Kidney (tissue), 13 donors: ENCODE measurements at regions not wholly inside any gene's neighbourhood (a gene's known extent, or its start where the extent isn't known, plus 50 kb on each side); places are given as distances from the start of the nearest gene placed in this dataset.
"Not testable (repeated sequence)": the region's sequence is repeated elsewhere in the genome, so short reads cannot be mapped to it uniquely, and the experiment has no call there.

Experiments used
- DNase-seq, 5 donors: peaks; one replicate each; pipeline ENCODE4 v3.0.0-alpha.2; 2013 to 2020
- FAIRE-seq: peaks from 2 replicates; lab custom pipeline; 2012; peaks lifted over from hg19 to GRCh38; lab: Jason Lieb, UNC
- H3K27ac ChIP-seq, 2 donors: one replicate each; pipeline ENCODE4 v1.7.0; 2013; ENCODE audit warnings: low read depth in 2 of 2, low read length in 2 of 2, inconsistent platforms in 1 of 2
- H3K27me3 ChIP-seq: one replicate; pipeline ENCODE4 v1.7.1; 2013; ENCODE audit warnings: low read length, inconsistent platforms; ENCODE audit not compliant: control insufficient read depth, insufficient read depth
- H3K36me3 ChIP-seq, 3 donors: one replicate each; pipeline versions ENCODE4 v1.7.0 to v1.7.1; 2013; ENCODE audit warnings: low read length in 3 of 3, control low read depth in 1 of 3, inconsistent platforms in 1 of 3; ENCODE audit not compliant: insufficient read depth in 3 of 3, control insufficient read depth in 2 of 3
- H3K4me1 ChIP-seq, 3 donors: one replicate each; pipeline versions ENCODE4 v1.7.0 to v1.7.1; 2013; ENCODE audit warnings: low read length in 3 of 3, inconsistent platforms in 1 of 3, low read depth in 1 of 3; ENCODE audit not compliant: control insufficient read depth in 2 of 3, insufficient read depth in 2 of 3
- H3K4me3 ChIP-seq, 3 donors: one replicate each; pipeline versions ENCODE4 v1.7.0 to v1.8.1; 2013; ENCODE audit warnings: low read length in 3 of 3, control low read depth in 1 of 3, inconsistent platforms in 1 of 3
- H3K9ac ChIP-seq, 3 donors: one replicate each; pipeline versions ENCODE4 v1.7.0 to v1.7.1; 2013; ENCODE audit warnings: low read length in 3 of 3, control low read depth in 1 of 3, inconsistent platforms in 1 of 3
- H3K9me3 ChIP-seq, 3 donors: one replicate each; pipeline versions ENCODE4 v1.7.0 to v1.7.1; 2013; ENCODE audit warnings: low read length in 3 of 3, control low read depth in 1 of 3, inconsistent platforms in 1 of 3; ENCODE audit not compliant: control insufficient read depth in 2 of 3, insufficient read depth in 1 of 3
- intact Hi-C: fragments of 100-400 bp; cut with DNase I; formaldehyde crosslinking; loops from one replicate; pipeline ENCODE4 v1.11.1; 2022
- TF ChIP-seq, protein P1 (sequence below): IDR thresholded peaks from 3 replicates; pipeline ENCODE4 v1.5.1; 2012; ENCODE audit warnings: mild to moderate bottlenecking, moderate library complexity, borderline replicate concordance; ENCODE audit not compliant: insufficient read depth; ENCODE audit errors: extremely low read depth
- donor health status: control.
- donor health status: control.
- donor health status: control.
- donor health status: control.
- donor health status: control.
- donor health status: DM: yes; HTN: yes; CAD: no.
- donor health status: Normal renal cell carcinoma (clear cell type).

DNA sequence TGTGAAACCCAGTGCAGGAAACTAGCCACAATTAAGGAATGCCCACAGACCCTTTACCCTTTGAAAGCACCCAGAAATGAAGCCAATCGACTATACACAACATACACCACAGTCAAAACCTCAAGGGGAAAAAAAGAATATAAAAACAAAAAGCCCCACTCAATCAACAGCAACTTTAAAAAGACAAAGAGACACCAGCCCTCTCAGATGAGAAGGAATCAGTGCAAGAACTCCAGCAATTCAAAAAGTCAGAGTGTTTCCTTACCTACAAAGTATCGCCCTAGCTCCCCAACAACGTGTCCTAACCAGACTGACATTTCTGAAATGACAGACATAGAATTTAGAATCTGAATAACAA is 147.7 kb downstream of the CHD1L start:
- Histone ChIP-seq H3K27ac (no peak overlapping the region), H3K27me3 (no peaks in the 10 kb centered on the region), H3K36me3 (no peaks in the 10 kb centered on the region), H3K4me1 (no peaks in the 10 kb centered on the region), H3K9ac (no peak overlapping the region), H3K4me3 (no peak overlapping the region), H3K9me3 (peaks cover 0 to 2% (median 0%) of the 10 kb centered on the region in 3 donors)
- TF ChIP-seq, protein P1, sequence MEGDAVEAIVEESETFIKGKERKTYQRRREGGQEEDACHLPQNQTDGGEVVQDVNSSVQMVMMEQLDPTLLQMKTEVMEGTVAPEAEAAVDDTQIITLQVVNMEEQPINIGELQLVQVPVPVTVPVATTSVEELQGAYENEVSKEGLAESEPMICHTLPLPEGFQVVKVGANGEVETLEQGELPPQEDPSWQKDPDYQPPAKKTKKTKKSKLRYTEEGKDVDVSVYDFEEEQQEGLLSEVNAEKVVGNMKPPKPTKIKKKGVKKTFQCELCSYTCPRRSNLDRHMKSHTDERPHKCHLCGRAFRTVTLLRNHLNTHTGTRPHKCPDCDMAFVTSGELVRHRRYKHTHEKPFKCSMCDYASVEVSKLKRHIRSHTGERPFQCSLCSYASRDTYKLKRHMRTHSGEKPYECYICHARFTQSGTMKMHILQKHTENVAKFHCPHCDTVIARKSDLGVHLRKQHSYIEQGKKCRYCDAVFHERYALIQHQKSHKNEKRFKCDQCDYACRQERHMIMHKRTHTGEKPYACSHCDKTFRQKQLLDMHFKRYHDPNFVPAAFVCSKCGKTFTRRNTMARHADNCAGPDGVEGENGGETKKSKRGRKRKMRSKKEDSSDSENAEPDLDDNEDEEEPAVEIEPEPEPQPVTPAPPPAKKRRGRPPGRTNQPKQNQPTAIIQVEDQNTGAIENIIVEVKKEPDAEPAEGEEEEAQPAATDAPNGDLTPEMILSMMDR: no peak
- no peak for FAIRE-seq
- intact Hi-C loops: no loop called here
- DNase-seq: no peak

DNA sequence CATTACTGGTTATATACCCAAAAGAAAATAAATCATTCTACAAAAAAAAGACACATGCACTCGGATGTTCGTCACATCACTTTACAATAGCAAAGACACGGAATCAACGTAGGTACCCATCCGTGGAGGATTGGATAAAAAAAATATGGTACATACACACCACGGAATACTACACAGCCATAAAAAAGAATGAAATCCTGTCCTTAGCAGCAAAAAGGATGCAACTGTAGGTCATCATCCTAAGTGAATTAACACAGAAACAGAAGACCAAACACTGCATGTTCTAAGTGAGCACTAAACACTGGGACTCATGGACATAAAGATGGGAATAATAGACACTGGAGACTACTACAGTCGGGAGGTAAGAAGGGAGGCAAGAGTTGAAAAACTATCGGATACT is 148.6 kb downstream of the CHD1L start:
- TF ChIP-seq, protein P1: no peak
- H3K4me3 ChIP-seq: no peak overlapping the region
- no peaks in the 10 kb centered on the region for H3K36me3 ChIP-seq
- H3K27me3 ChIP-seq: no peaks in the 10 kb centered on the region
- intact Hi-C loops: no loop called here
- no peaks in the 10 kb centered on the region for H3K4me1 ChIP-seq
- H3K27ac ChIP-seq: no peak overlapping the region
- DNase-seq (no peak), FAIRE-seq (no peak)
- peaks cover 0 to 2% (median 0%) of the 10 kb centered on the region in 3 donors for H3K9me3 ChIP-seq
- H3K9ac ChIP-seq: no peak overlapping the region

DNA sequence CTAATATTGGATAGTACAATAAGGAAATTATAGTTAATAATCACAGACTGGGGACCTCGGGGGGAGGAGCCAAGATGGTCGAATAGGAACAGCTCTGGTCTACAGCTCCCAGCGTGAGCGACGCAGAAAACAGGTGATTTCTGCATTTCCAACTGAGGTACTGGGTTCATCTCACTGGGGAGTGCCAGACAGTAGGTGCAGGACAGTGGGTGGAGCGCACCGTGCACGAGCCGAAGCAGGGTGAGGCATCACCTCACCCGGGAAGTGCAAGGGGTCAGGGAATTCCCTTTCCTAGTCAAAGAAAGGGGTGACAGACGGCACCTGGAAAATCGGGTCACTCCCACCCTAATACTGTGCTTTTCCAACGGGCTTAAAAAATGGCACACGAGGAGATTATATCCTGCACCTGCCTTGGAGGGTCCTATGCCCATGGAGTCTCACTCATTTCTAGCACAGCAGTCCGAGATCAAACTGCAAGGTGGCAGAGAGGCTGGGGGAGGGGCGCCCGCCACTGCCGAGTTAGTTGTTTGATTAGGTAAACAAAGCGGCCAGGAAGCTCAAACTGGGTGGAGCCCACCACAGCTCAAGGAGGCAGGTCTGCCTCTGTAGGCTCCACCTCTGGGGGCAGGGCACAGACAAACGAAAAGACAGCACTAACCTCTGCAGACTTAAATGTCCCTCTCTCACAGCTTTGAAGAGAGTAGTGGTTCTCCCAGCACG is 138.8 kb upstream of the BCL9 start:
- H3K9ac ChIP-seq, H3K4me1 ChIP-seq, H3K4me3 ChIP-seq, FAIRE-seq, H3K36me3 ChIP-seq, intact Hi-C loops, DNase-seq, H3K27me3 ChIP-seq, H3K9me3 ChIP-seq, H3K27ac ChIP-seq: not testable (repeated sequence)

DNA sequence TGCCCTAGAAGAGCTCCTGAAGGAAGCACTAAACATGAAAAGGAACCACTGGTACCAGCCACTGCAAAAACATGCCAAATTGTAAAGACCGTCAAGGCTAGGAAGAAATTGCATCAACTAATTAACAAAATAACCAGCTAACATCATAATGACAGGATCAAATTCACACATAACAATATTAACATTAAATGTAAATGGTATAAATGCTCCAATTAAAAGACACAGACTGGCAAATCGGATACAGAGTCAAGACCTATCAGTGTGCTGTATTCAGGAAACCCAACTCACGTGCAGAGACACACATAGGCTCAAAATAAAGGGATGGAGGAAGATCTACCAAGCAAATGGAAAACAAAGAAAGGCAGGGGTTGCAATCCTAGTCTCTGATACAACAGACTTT is 137.0 kb upstream of the BCL9 start:
- H3K27me3 ChIP-seq, intact Hi-C loops, H3K9ac ChIP-seq, H3K4me1 ChIP-seq, DNase-seq, FAIRE-seq, H3K27ac ChIP-seq, H3K36me3 ChIP-seq, H3K4me3 ChIP-seq, H3K9me3 ChIP-seq: not testable (repeated sequence)
